Upper lobe of left lung (tissue), 6 donors: ENCODE measurements at regions not wholly inside any gene's neighbourhood (a gene's known extent, or its start where the extent isn't known, plus 50 kb on each side); places are given as distances from the start of the nearest gene placed in this dataset.

Source experiments
- ATAC-seq, 2 donors: fragments of 200-7000 bp; cut with Tn5 transposase; one replicate each; pipeline ENCODE4 v1.9.1; 2022; ENCODE audit warnings: mild to moderate bottlenecking in 2 of 2, moderate library complexity in 2 of 2; ENCODE audit not compliant: low FRiP score in 2 of 2
- DNase-seq, 2 donors: peaks; one replicate each; pipeline ENCODE4 v3.0.0-alpha.2; 2019 to 2020
- H3K27ac ChIP-seq, 4 donors: fragments of 200-600 bp; sonication (generic); one replicate each; pipeline ENCODE4 v1.5.1; 2016 to 2019
- H3K27me3 ChIP-seq, 4 donors: fragments of 200-600 bp; sonication (generic); one replicate each; pipeline ENCODE4 v1.5.1; 2017 to 2019
- H3K36me3 ChIP-seq, 4 donors: fragments of 200-600 bp; sonication (generic); one replicate each; pipeline ENCODE4 v1.5.1; 2016 to 2019
- H3K4me1 ChIP-seq, 4 donors: fragments of 200-600 bp; sonication (generic); one replicate each; pipeline ENCODE4 v1.5.1; 2018 to 2019
- H3K4me3 ChIP-seq, 4 donors: fragments of 200-600 bp; sonication (generic); one replicate each; pipeline ENCODE4 v1.5.1; 2017 to 2019; ENCODE audit warnings: mild to moderate bottlenecking in 2 of 4, moderate library complexity in 1 of 4
- H3K9me3 ChIP-seq, 4 donors: fragments of 200-600 bp; sonication (generic); one replicate each; pipeline ENCODE4 v1.5.1; 2018 to 2019
- EP300 ChIP-seq, 4 donors: sonication (generic); formaldehyde crosslinking; IDR thresholded peaks; one replicate each; pipeline ENCODE4 v1.5.1; 2017; ENCODE audit warnings: antibody characterized with exemption in 4 of 4, control low read depth in 2 of 4
- POLR2A ChIP-seq, 4 donors: fragments of 450-650 bp; IDR thresholded peaks; one replicate each; pipeline ENCODE4 v1.5.1; 2016 to 2017; ENCODE audit warnings: antibody characterized with exemption in 4 of 4, mild to moderate bottlenecking in 2 of 4
- POLR2AphosphoS5 ChIP-seq, 2 donors: sonication (generic); formaldehyde crosslinking; IDR thresholded peaks; one replicate each; pipeline ENCODE4 v1.5.1; 2017; ENCODE audit warnings: antibody characterized with exemption in 2 of 2
- WGBS, 2 donors: methylation state at CpG; one replicate each; pipeline ENCODE4 v1.1.5; 2017 to 2018; 5-methylcytosine and 5-hydroxymethylcytosine counted together
- TF ChIP-seq, protein P1 (sequence below), 6 experiments: fragments of 450-650 bp in 4 of 6; fragments of 200-600 bp in 2 of 6; sonication (generic) in 2 of 6; IDR thresholded peaks; one replicate each; pipeline ENCODE4 v1.5.1; 2016 to 2019; ENCODE audit warnings: antibody characterized with exemption in 6 of 6
- donor health status: DM: no; HTN: no; CAD: no; lungs with moderate emphysema.
- donor health status: DM: no; HTN: yes; CAD: no; lungs with severe emphysema.

GRCh38 chr12:107590814-107591375 is 94.7 kb upstream of the PWP1 start:
- DNase-seq: no peak
- peaks cover 3 to 13% (median 8%) of the 10 kb centered on the region in 4 donors for H3K9me3 ChIP-seq
- H3K27me3 ChIP-seq: no peaks in the 10 kb centered on the region
- no peaks in the 10 kb centered on the region for H3K36me3 ChIP-seq
- no peak overlapping the region for H3K4me3 ChIP-seq
- WGBS, 2 donors: 95 to 97% methylated on average over 2 of the region's 2 CpGs
- TF ChIP-seq, protein P1, sequence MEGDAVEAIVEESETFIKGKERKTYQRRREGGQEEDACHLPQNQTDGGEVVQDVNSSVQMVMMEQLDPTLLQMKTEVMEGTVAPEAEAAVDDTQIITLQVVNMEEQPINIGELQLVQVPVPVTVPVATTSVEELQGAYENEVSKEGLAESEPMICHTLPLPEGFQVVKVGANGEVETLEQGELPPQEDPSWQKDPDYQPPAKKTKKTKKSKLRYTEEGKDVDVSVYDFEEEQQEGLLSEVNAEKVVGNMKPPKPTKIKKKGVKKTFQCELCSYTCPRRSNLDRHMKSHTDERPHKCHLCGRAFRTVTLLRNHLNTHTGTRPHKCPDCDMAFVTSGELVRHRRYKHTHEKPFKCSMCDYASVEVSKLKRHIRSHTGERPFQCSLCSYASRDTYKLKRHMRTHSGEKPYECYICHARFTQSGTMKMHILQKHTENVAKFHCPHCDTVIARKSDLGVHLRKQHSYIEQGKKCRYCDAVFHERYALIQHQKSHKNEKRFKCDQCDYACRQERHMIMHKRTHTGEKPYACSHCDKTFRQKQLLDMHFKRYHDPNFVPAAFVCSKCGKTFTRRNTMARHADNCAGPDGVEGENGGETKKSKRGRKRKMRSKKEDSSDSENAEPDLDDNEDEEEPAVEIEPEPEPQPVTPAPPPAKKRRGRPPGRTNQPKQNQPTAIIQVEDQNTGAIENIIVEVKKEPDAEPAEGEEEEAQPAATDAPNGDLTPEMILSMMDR (IDR thresholded peaks at IDR 0.05): no peak
- no peak for TF ChIP-seq EP300 (IDR thresholded peaks at IDR 0.05)
- no peak for TF ChIP-seq POLR2AphosphoS5 (IDR thresholded peaks at IDR 0.05)
- TF ChIP-seq POLR2A (IDR thresholded peaks at IDR 0.05): no peak
- H3K27ac ChIP-seq: no peak overlapping the region
- ATAC-seq: no peak
- no peaks in the 10 kb centered on the region for H3K4me1 ChIP-seq

DNA sequence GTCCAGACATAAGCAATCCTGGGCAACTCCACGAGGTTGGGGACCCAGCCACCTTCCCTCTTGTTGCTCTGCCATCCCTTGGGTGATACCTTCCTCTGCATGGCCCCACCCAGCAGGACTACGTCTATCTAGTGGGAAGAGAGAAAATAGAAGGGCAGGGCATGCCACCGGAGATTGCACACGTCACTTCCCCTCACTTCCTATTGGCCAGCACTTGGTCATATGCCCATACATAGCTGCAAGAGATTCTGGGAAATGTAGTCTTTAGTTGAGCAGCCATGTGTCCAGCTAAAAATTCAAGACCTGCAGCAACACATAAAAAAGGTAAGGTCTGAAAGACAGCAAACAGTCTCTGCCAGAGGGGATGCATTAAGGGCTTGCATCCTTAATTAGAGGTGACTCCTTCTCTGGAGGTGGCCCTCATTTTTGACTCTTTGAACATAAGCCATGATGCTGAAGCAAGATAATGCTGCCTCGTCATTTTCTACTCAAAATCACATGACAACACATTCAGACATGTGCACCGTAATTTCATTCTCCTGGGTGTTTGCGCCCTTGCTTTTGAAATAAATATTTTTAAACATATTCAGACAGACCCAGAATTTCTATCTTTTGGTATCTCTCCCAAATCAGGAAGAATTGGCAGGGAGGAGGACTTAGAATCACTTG is 91.8 kb upstream of the PWP1 start:
- H3K36me3 ChIP-seq: no peaks in the 10 kb centered on the region
- 79 to 84% methylated on average over 7 of the region's 7 CpGs for WGBS, 2 donors
- ATAC-seq: no peak
- peaks cover 0 to 7% (median 4%) of the 10 kb centered on the region in 4 donors for H3K9me3 ChIP-seq
- no peaks in the 10 kb centered on the region for H3K27me3 ChIP-seq
- H3K4me1 ChIP-seq: no peaks in the 10 kb centered on the region
- H3K4me3 ChIP-seq: no peak overlapping the region
- no peak overlapping the region for H3K27ac ChIP-seq
- no peak for DNase-seq
- TF ChIP-seq EP300 (IDR thresholded peaks at IDR 0.05): no peak
- TF ChIP-seq, protein P1 (IDR thresholded peaks at IDR 0.05): no peak
- TF ChIP-seq POLR2A (IDR thresholded peaks at IDR 0.05): no peak
- no peak for TF ChIP-seq POLR2AphosphoS5 (IDR thresholded peaks at IDR 0.05)

DNA sequence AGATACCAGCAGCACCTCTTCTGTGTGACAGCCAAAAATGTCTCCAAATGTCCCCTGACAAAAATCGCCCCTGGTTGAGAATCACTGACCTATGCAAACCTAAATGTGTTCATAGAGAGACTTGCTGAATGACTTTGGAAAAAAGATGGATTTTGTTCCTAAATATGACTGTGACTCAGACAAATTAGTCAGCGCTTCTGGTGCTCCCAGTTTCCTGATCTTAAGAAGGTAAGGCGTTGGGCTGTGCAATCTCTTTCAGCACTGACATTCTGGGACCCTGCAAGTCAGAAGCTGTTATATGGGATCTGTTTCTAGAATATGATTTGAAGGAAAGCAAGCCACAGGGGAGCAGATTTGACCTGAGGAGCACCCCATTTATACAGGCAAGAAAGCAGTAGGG is 90.6 kb upstream of the PWP1 start:
- no peak overlapping the region for H3K27ac ChIP-seq
- DNase-seq (no peak), ATAC-seq (no peak)
- H3K27me3 ChIP-seq: no peaks in the 10 kb centered on the region
- H3K4me1 ChIP-seq: no peaks in the 10 kb centered on the region
- H3K36me3 ChIP-seq: no peaks in the 10 kb centered on the region
- TF ChIP-seq EP300 (IDR thresholded peaks at IDR 0.05) (no peak), POLR2A (IDR thresholded peaks at IDR 0.05) (no peak), POLR2AphosphoS5 (IDR thresholded peaks at IDR 0.05) (no peak)
- TF ChIP-seq, protein P1 (IDR thresholded peaks at IDR 0.05): no peak
- 89 to 92% methylated on average over 3 of the region's 3 CpGs for WGBS, 2 donors
- peaks cover 0 to 7% (median 4%) of the 10 kb centered on the region in 4 donors for H3K9me3 ChIP-seq
- no peak overlapping the region for H3K4me3 ChIP-seq

DNA sequence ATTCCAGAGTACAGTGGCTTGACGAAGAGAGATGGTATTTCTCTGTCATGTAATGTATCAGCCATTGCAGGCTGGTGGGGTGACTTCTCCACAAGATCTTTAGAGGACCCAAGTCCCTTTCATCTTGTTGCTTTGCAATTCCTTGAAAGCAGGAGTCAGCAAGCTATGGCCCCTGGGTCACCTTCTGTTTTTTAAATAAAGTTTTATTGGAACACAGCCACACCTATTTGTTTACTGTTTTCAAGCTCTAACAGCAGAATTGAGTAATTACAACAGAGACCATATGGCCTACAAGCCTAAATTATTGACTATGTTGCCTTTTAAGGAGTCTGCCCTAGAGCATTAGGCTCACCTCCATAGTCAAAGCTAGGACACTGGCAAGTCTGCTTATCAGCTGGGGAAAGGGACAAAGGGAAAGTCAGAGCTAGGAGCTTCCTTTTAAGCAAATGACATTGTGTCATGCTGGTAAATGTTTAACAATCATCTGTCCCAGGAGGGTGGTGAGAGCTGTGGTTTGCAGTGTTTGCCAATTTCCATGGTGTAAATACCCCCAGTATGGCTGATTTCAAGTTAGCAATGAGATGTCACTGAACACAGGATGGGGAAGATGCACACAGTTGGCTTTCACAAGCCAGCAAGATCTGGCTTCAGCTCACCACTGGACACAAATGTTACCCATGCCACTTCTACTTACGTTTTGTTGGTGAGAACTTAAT is 87.7 kb upstream of the PWP1 start:
- WGBS, 2 donors: 73 to 84% methylated on average over 2 of the region's 2 CpGs
- TF ChIP-seq, protein P1 (IDR thresholded peaks at IDR 0.05): no peak
- Histone ChIP-seq H3K9me3 (peaks cover 0 to 7% (median 4%) of the 10 kb centered on the region in 4 donors), H3K4me3 (no peak overlapping the region), H3K27me3 (no peaks in the 10 kb centered on the region), H3K27ac (no peak overlapping the region), H3K4me1 (no peaks in the 10 kb centered on the region), H3K36me3 (no peaks in the 10 kb centered on the region)
- ATAC-seq (no peak), DNase-seq (no peak)
